WI38 (cell line): ENCODE measurements at regions not wholly inside any gene's neighbourhood (a gene's known extent, or its start where the extent isn't known, plus 50 kb on each side); places are given as distances from the start of the nearest gene placed in this dataset.

Source experiments
- H3K4me3 ChIP-seq: 2 replicates; pipeline ENCODE4 v1.5.1; 2011; ENCODE audit warnings: low read depth, mild to moderate bottlenecking, control low read depth, low read length
- CTCF ChIP-seq: IDR thresholded peaks from 2 replicates; pipeline ENCODE4 v1.5.1; 2012; ENCODE audit warnings: low read depth, mild to moderate bottlenecking, control low read depth, low read length

GRCh38 chr12:14308516-14308915 lies 57.0 kb upstream of the ATF7IP start:
- no peak overlapping the region for H3K4me3 ChIP-seq
- TF ChIP-seq CTCF = no peak

DNA sequence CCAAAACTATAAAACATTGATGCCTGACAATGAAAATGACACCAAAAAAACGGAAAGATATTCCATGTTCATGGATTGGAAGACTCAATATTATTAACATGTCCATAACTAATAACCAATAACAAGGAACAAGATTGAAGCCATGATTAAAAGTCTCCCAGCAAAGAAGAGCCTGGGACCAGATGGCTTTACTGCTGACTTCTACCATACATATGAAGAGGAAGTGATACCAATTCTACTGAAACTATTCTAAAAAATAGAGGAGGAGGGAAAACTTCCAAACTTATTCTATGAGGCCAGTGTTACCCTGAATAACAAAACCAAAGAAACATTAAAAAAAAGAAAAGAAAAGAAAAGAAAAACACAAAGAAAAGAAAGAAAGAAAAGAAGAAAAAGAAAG lies 54.6 kb upstream of the ATF7IP start:
- H3K4me3 ChIP-seq = no peak overlapping the region
- TF ChIP-seq CTCF = no peak

DNA sequence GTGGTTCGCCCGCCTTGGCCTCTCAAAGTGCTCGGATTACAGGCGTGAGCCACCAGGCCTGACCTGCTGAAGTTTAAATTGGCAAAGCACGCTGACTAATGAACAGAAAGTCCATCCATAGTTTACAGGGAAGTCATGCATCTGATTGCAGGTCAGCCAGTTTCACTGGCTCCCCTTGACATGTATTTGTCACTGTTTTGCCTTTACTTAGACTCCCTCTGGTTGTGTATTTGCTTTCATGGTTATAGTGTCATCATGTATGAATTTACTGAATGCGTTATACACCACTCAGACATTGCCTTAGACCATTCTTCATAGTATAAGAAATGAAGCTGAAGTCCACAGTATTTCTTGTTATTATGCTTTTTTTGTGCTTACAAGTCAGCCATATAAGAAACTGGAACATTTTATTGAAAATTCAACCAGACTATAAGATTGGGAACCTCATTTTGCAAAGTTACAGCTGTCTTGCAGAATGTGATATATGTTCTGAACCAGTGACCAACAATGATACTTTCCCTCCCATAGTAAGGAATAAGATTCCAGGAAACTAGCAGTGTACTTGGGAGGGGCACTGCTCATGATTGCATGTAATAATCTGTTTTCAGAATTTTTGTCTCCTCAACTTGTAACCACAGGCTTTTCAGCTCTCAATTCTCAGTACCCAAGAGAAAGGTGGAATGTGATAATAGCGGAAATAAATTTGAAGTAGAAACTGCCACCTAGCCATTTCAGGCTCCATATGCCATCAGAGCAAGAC lies 51.9 kb upstream of the ATF7IP start:
- TF ChIP-seq CTCF = no peak
- no peak overlapping the region for H3K4me3 ChIP-seq

- TF ChIP-seq CTCF = no peak
- no peak overlapping the region for H3K4me3 ChIP-seq
Measured at GRCh38 chr12:14314801-14315200, 50.7 kb upstream of the ATF7IP start.

- H3K4me3 ChIP-seq = no peak overlapping the region
- TF ChIP-seq CTCF = no peak
Measured at GRCh38 chr12:14315501-14315900, 50.0 kb upstream of the ATF7IP start.
